ENCODE measurements at regions not wholly inside any gene's neighbourhood (a gene's known extent, or its start where the extent isn't known, plus 50 kb on each side); places are given as distances from the start of the nearest gene placed in this dataset.

- TF ChIP-seq POLR2A (IDR thresholded peaks at IDR 0.05): no peak
- TF ChIP-seq POLR2AphosphoS5 (IDR thresholded peaks at IDR 0.05): no peak
Observed at GRCh38 chr17:74126179-74126900, 77.1 kb upstream of the RPL38 start.

Measured in prostate gland (tissue), 1 donor.